ENCODE measurements at regions not wholly inside any gene's neighbourhood (a gene's known extent, or its start where the extent isn't known, plus 50 kb on each side); places are given as distances from the start of the nearest gene placed in this dataset.

GRCh38 chr15:91576096-91576495, 277.4 kb upstream of the SLCO3A1 start:
- no peak overlapping the region for H3K4me3 ChIP-seq (replicated peaks; ENCODE audit: low read depth, low read length)
- TF ChIP-seq CTCF (IDR thresholded peaks at IDR 0.05; ENCODE audit: low read length, missing control alignments): no peak
- DNase-seq (ENCODE audit: low read depth): no peak

- H3K4me3 ChIP-seq (replicated peaks; ENCODE audit: low read depth, low read length): no peak overlapping the region
- TF ChIP-seq CTCF (IDR thresholded peaks at IDR 0.05; ENCODE audit: low read length, missing control alignments): no peak
- no peak for DNase-seq (ENCODE audit: low read depth)
These were observed 275.0 kb upstream of the SLCO3A1 start for GRCh38 chr15:91578511-91578910.

- no peak overlapping the region for H3K4me3 ChIP-seq (replicated peaks; ENCODE audit: low read depth, low read length)
- no peak for DNase-seq (ENCODE audit: low read depth)
- no peak for TF ChIP-seq CTCF (IDR thresholded peaks at IDR 0.05; ENCODE audit: low read length, missing control alignments)
These were observed 268.6 kb upstream of the SLCO3A1 start for GRCh38 chr15:91584895-91585294.

- TF ChIP-seq CTCF (IDR thresholded peaks at IDR 0.05; ENCODE audit: low read length, missing control alignments): no peak
- no peak overlapping the region for H3K4me3 ChIP-seq (replicated peaks; ENCODE audit: low read depth, low read length)
- DNase-seq (ENCODE audit: low read depth): no peak
These were observed 266.9 kb upstream of the SLCO3A1 start for GRCh38 chr15:91586560-91586959.

- no peak overlapping the region for H3K4me3 ChIP-seq (replicated peaks; ENCODE audit: low read depth, low read length)
- no peak for DNase-seq (ENCODE audit: low read depth)
- peak; percentile 1 for TF ChIP-seq CTCF (IDR thresholded peaks at IDR 0.05; ENCODE audit: low read length, missing control alignments)
These were observed 264.1 kb upstream of the SLCO3A1 start for GRCh38 chr15:91589360-91589759.

- TF ChIP-seq CTCF (IDR thresholded peaks at IDR 0.05; ENCODE audit: low read length, missing control alignments): no peak
- no peak for DNase-seq (ENCODE audit: low read depth)
These were observed 260.9 kb upstream of the SLCO3A1 start for GRCh38 chr15:91592567-91592966.

GRCh38 chr15:91593067-91593466, 260.4 kb upstream of the SLCO3A1 start:
- peak; percentile 3 for DNase-seq (ENCODE audit: low read depth)
- TF ChIP-seq CTCF (IDR thresholded peaks at IDR 0.05; ENCODE audit: low read length, missing control alignments): no peak
- no peak overlapping the region for H3K4me3 ChIP-seq (replicated peaks; ENCODE audit: low read depth, low read length)

More at GRCh38 chr15:91592567-91592966, 260.9 kb upstream of the SLCO3A1 start:
- H3K4me3 ChIP-seq (replicated peaks; ENCODE audit: low read depth, low read length): no peak overlapping the region

Data from fibroblast of pulmonary artery (primary cell).